ENCODE measurements at regions not wholly inside any gene's neighbourhood (a gene's known extent, or its start where the extent isn't known, plus 50 kb on each side); places are given as distances from the start of the nearest gene placed in this dataset.
"Not testable (repeated sequence)": the region's sequence is repeated elsewhere in the genome, so short reads cannot be mapped to it uniquely, and the experiment has no call there.

DNA sequence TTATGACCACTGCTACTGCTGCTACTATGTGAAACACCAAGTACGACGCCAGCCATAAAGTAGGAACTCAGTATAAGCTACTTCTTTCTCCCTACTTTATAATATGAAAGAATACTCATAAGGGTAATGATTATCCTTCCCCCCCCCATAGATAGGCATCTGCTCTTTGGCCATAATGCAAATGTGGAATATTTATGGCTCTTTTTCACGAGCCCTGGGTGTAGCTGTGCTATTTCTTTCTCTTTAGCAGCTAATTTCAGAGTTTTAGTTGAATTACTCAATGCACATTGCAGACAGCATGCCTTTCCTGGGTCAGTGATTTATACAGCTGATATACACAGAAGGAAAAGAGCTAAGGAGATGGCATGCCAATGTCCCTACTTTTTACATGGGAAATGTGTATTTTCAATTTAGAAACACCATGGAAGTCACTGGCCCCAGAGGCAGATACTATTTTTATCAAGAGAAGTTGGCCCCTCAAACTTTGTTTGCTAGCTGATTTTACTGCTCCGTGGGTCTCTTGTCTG lies 234.1 kb upstream of the KIAA1217 start:
- no peak for DNase-seq

DNA sequence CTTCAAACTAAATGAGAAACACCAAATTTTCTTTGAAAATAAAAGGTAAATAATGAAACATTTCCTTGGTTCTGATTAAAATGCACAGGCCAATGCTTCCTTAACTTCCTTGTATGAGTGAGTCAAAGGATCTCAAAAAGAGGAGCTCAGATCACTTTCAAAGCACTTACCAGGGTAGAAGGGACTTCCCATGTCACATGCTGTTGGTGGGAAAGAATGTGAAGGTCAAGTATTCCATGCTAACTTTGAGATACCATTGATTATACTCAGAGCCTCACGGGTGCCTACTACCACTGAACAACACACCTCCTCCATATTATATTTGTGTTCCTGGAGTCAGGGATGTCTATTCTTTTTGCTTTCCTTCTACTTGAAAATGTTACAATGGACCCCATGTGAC lies 233.5 kb upstream of the KIAA1217 start:
- no peak for DNase-seq

DNA sequence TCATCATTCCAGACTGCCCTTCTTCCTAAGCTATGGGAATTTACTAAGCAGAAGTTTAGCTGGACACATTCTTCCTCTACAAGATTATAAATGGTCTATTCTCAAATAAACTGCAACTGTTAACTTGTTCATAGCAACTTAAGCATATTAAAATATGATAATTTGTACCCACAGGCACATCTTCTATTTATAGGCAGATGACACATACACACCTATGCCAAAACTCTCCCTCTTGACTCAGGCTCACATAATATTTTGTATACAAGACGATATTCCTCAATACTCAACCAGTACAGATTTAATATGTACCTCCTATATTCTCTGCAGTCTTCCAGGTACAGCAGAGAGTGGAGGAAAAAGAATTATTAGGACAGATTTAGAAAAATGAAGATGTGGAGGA lies 232.7 kb upstream of the KIAA1217 start:
- DNase-seq, result no peak

DNA sequence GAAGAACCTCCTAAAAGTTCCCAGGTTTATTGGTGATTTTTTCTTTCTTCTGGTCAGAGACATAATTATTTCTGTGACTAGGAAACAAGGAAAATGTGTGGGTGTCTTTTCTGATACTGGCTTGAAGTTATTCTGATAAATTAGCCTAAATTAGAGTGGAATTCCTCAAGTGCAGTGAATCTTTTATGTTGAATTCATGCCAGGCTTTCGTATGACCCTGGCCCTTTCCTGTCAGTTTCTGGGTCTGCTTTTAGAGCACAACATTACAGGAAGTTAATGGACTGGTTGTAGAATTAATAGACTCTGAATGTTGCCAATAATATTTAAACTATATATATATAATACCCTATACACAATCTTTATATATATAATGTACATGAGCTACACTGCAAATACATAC lies 230.6 kb upstream of the KIAA1217 start:
- DNase-seq, result no peak

DNA sequence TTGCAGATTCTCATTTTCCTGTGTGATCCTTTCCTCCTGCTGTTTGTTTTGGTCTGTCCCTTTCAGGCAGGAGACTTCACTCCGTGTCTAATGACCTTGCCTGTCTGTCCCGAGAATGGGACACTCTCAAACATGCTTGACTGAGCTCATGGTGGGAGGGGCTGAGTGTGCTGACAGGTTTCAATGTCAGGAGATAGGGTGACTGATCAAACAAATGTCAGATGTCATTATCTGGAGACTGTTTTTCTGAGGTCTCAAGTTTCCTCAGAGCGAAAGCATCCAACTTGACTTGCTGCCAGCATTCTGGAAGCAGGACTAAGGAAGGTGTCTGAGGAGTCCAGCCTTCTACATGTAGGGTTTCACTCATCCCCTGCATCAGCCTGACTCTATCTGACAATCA lies 228.8 kb upstream of the KIAA1217 start:
- DNase-seq, result no peak

DNA sequence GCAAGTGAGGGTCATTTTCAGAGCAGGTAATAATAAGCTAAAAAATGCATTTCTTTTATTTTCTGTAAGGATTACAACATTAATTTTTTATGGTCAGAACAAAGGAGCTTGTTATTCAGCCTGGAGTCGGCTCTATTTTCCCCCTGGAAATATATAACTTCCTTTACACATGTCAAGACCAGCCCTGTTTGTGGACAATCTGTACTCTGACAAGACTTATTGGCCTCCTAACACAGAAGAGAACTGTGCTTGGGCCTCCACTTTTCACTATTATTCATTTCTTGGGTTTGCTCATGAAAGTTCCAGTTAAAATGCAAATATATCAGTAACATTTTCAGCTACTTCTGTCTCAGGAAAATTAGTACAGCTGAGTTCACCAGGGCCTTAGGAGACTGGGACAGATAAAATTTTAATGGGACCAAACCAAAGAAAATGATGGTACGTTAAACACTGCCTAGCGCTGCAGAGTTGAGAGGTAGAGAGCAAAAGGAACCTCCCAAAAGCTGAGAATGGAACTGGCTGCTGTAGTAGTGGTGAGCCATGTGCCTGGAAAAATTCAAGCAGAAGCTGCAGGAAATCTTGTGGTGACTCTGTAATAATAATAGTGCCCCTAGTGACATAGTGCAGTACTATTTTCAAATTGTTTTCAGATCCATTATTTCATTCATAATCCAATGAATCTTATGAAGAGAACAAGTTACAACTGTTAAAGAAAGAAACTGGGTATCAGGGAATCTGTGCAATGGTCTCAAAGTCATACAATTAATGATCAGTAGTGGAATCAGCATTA lies 227.2 kb upstream of the KIAA1217 start:
- no peak for DNase-seq

DNA sequence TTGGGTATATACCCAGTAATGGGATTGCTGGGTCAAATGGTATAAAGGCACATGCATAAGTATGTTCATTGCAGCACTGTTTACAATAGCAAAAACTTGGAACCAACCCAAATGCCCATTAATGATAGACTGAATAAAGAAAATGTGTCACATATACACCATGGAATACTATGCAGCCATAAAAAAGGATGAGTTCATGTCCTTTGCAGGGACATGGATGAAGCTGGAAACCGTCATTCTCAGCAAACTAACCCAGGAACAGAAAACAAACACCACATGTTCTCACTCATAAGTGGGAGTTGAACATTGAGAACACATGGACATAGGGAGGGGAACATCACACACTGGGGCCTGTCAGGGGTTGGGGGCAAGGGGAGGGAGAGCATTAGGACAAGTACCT lies 224.5 kb upstream of the KIAA1217 start:
- not testable (repeated sequence) for DNase-seq

DNA sequence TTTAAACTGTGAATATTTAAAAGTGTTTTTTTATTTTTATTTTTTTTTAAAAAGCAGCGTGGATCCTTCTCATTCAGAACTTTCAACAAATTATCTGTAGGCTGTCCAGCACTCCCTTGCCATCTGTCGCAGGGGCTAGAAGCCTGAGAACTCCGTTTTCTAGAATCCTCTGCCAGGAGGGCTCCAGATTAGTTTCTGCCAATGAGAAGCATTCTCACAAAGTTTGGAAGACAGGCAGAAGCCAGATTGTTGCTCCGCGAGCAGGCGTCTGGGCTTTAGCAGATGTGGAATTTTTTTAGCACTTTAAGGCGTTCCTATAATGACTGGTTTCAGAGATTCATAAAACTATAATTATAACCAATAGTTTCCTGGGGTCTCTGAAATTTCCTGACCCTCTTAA lies 220.9 kb upstream of the KIAA1217 start:
- DNase-seq, result no peak

DNA sequence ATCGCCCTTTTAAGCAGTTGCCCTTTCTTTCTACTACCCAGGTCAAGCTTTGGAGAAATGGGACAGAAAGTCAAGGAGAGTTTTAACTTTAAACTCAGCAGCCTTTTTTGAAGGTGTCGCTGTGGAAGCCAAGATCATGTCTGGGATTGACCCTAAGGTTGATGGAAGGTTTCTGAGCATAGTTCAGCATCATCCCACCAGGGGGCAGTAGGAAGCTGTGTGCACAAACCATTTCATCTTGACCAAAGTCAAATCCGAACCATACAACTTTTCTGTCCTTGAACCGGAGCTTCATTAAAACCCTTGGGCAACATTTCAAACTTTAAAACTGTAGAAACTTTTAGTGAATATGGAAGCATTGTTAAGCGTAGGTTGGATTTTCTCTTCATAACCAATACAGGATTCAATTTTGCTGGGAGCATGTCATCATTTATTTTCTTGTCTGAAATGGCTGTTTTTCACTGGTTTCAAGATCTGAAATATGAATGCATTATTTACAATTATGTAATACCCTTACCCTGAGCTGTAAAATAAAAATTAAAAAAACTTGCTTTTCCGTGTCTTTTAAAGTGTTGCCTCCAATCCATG lies 214.4 kb upstream of the KIAA1217 start:
- peak; percentile 4 for DNase-seq

DNA sequence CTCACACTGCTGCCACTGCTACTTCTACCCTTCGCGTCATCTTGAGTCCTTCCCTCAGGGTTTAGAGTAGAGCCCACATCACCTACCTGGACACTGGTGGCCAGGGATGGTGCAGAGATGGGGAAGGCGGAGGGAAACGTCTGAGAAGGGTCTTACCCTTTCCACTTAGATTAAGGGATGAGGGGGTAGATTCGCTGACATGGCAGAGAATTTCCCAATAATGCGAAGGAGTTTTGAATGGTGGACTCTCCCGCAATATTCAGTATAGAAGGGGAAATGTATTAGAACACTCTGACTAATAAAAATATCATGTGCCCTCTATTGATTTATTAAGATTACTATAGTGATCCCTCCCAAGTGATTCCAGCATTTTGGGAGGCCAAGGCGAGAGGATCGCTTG lies 209.5 kb upstream of the KIAA1217 start:
- DNase-seq, result no peak

DNA sequence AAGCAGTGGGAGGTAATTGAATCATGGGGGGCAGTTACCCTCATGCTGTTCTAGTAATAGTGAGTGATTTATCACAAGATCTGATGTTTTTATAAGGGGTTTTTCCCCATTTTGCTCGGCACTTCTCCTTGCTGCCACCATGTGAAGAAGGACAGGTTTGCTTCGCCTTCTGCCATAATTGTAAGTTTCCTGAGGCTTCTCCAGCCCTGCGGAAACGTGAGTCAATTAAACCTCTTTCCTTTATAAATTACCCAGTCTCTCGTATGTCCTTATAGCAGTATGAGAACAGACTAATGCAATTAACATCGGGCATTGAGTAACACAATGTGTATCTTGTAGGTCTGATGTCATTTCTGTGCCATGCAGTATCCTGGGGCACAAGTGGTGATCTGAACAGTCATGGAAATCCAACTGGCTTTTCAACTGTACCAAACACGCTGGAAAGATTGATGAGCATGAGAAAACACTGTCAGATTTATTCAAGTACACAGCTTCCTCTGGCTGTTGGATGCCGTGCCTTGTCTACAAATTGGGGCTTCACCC lies 208.6 kb upstream of the KIAA1217 start:
- no peak for DNase-seq

DNA sequence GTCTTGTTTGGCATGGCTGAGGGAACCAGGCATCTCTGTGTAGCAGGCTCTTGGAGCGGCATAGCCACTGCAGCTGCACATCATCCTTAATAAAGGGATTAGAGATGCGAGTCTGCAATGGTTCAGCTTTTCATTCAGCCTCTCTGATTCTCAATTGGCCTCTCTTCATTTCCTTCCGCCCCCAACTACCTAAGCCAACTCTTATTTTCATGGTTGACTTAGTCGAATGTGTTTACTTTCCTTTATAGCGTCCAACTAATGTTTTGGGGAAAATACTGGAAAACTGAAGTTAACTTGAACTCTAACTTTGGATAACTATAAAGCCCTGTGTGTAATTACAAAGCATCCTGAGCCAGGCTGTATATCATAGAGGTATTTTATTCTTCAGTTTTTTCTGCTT lies 202.2 kb upstream of the KIAA1217 start:
- no peak for DNase-seq

DNA sequence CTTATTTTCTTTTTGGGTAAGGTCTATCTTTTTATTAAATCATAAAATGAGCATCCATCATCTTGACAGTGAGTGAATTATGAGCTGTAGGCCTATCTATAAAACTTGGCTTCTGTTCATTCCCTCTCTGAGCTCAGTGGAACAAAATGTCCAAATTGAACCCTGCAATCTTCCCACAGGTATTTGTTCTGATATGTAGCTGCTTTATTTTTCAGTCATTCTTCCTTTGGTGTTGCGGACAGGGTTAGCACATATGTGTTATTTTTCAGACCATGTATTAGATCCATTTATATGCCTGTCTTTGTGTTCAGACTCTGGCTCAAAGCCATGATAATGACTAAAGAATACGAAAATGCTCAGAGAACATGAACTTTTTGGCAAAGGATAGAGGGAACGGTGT lies 201.6 kb upstream of the KIAA1217 start:
- no peak for DNase-seq

DNA sequence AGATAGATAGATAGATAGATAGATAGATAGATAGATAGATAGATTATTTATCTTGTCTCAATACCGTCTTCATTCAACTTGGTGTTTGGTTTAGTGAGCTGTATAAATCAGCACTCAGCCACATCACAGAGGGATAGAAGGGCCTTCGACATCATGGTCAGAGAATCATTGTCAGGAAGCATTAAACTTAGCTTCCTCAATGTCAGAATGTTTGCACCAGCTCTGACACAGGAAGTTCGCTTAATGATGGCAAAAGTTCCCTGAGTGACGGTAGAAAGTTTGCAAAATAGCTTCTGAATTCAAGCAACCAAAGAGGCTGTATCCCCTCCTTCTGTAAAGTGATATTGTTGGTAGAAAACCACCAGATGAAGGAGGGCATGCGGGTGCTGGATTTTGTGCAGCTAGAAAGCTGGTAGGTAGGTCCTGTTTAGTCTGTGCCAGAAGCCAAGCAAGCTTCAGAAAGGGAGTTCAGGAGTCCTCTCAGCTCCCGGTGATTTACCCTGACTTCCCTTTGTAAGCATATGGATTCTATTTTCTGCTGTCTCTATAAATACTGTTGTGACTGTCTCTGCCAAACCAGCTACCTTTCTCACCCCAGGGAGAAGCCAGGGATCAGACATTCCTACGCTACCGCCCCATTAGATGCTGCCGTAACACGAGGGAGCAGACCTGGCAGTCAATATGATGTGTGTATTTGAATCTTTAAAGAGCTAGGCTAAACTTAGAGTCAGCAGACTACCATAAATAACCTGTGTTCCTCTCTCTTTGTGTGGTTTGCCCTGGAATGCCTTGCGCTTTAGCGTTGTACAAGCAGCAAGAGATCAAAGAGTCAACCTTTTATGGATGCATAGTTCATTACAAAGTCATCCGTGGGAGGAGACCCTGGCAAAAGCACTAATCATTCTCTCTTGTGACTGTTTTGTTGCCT lies 200.5 kb upstream of the KIAA1217 start:
- DNase-seq, result no peak

DNA sequence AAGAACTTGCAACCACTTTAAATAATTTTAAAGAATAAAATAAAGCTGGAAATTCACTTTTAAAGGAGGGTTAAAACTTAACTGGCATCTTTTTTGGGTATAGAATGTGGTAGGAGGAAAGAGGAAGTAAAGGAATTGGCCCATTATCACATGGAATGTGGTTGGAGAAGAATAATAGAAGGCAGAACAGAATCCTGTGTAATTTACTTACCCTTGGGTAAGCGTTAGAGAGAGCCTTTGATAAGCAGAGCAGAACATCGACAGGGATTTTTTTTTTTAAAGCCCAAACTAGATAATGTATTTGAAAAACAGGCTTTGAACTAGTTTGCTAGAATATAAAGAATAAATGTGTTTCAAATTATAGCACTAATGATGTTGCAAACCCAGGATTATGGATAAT lies 199.8 kb upstream of the KIAA1217 start:
- no peak for DNase-seq

DNA sequence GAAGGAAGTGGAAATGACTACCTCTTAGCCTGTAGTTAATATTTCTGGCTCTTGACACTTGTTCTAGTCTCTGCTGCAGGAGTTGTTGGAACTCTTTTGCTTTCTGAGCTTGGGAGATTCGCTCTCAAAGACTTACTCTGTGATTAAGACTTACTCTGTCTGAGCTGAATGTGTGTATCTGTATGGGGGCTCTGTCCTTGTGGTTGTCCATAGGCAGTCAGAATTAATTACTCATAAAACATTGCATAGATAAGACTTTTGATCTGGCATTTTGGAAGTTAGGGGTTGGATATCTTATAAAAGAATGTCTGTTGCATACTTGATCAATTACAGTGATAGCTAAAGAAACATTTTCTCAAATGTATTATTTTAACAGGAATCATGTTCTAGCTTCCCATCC lies 199.2 kb upstream of the KIAA1217 start:
- no peak for DNase-seq

DNA sequence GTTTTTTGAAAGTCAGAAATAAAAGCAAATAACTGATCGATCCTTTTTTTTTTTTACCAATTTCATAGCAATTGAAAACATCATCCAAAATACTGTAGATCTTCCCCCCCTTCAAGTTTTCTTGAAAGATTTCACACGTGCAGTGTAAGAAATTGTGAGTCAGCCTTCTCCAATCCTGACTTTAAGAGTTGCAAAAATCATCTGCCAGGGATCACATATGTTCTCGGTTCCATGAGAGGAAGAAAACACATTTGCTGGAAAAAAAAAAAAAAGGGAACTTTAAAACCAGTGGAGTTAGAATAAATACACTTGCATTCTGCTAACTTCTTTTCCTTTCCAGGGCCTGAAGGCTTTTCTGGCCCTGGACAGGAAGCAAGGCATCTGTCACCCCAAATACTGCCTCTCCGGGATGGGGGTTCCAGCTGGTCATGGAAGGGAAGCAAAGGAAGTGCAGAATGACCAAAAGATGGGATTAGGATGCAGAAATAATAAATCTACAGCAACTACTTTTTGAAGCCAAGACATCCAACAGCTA lies 198.4 kb upstream of the KIAA1217 start:
- DNase-seq, result no peak

DNA sequence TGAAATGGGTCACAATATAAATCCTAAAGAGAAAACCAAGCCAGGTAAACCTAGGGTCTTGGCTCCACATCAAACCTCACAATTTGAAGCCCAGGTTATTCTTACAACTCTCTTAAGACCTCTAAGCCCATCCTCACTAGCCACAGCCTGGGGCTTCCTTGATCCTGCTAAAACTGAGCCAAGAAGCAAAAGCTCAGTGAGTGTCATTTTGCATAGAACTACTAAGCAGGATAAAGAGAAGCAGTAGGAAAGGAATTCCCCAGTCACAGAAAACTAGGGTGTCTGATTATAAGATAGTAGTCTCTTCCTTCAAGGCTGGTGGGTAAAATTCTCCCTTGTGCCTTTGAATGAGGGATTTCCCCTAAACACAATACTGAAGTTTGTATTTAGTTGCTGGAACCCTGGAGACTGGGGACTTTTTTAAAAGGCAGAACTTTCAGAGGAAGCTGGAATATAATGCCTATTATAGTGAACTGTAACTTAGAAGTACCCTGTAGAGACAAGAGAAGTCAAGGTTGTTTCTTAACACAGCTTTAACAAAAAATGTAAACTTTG lies 196.6 kb upstream of the KIAA1217 start:
- DNase-seq, result no peak

DNA sequence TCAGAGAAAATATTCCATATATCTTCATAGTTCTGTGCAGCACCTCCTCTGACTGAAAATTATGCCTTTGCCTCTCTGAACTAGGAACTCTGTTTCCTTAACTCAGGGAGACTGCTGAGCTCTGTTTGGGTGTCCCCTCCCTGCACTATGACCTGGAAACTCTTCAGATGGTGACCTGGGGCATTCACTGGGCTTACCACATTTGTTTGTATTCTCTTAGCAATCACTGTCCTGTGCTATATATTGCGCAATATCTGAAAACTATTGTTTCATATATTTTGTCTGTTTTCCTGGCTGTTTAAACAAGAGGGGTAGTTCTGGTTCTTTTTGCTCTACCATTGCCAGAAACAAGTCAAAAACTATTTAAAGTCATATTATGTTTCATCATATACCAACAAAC lies 181.8 kb upstream of the KIAA1217 start:
- no peak for DNase-seq

DNA sequence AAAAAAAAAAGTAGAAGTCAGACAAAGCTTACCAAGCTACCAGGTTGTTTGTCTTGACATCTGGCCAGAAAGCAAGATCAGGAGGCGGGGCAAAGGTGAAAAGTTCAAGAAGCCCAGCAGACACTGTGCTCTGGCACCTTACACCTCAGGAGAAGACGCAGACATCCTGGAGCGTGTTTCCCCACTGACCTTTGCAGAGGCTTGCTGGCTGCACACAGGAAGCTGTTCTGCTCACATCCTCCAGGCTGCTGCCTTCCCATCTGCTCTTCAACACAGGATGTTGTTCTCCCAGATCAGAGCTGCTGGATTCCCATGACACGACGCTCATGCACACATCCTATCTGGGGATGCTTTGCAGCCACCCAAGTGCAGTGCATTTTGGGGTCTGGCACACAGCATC lies 174.4 kb upstream of the KIAA1217 start:
- DNase-seq, result no peak

DNA sequence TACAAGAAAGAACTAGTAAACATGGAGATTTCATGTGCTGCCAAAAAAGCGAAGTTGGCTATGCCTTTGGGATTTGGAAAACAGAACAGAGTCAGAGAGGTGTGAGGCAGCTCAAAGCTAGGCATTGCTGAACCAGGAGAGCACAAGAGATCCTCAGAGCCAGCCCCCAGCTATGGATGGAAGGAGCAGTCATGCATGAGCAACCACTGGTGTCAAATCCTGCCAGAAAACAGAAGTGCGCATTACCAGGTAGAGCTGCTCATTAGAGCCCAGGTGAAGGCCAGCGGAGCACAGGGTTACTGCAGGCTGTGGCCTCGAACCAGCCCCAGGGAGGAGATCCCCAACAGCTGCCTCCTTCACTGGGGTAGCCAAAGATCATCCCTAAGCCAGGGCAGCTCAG lies 173.2 kb upstream of the KIAA1217 start:
- no peak for DNase-seq

DNA sequence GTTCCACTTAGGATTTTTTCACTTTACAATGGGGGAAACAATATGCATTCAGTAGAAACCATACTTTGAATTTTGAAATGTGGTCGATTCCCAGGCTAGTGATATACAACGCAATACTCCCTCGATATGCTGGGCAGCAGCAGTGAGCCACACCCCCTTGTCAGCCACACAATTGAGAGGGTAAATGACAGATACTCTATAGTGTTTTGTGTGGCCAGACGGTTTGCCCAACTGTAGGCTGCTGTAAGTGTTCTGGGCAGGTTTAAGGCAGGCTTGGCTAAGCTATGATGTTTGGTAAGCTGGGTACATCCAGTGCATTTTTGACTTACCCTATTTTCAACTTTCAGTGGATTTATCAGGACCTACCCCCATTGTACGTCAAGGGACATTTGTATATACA lies 169.6 kb upstream of the KIAA1217 start:
- DNase-seq, result no peak

DNA sequence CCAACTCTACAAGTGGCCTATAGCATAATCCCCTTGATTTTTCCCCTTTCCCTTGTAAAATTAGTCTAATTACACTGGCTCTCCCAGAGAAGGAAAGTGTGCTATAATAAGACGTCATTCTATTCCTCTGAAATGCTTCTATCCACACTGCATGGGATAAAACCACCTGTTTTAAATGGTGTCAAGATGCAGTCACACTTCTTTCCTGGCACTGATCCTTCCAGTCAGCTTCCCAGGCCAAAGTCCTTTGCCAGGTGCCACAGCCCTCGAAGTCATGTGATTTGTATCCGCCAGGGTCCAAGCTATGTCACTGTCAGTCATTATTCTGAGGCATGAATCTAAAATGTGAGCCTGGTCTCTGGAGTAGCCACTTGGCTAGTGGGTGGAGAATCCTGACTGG lies 169.0 kb upstream of the KIAA1217 start:
- no peak for DNase-seq

All from inflammatory macrophage treated with lipopolysaccharide for 4 hours (primary cell).